PC-9 (cell line): ENCODE measurements at regions not wholly inside any gene's neighbourhood (a gene's known extent, or its start where the extent isn't known, plus 50 kb on each side); places are given as distances from the start of the nearest gene placed in this dataset.

Experiments used
- BruUV-seq: library from RNA; stranded (reverse); fragments of 400-500 nt; replicated peaks from 2 replicates; lab custom pipeline; 2021; lab: Mats Ljungman, UMichigan
- CTCF ChIA-PET: fragments of 300-600 bp; sonication (Branson Sonifier 250); formaldehyde crosslinking; loops from one replicate; lab custom pipeline; 2022; ENCODE audit warnings: antibody characterized with exemption; lab: Charles Lee
- POLR2A ChIA-PET: fragments of 300-600 bp; sonication (Branson Sonifier 250); formaldehyde crosslinking; loops from one replicate; lab custom pipeline; 2022; ENCODE audit warnings: antibody characterized with exemption; ENCODE audit not compliant: unreplicated experiment; lab: Charles Lee
- DNase-seq, 2 experiments: peaks; one replicate each; pipeline versions ENCODE4 v3.0.0 to v3.0.0-alpha.2; 2015 to 2022; ENCODE audit warnings: mixed read lengths in 1 of 2
- H2AFZ ChIP-seq: fragments of 200-600 bp; sonication (generic); 2 replicates; pipeline ENCODE4 v1.8.1; 2017; ENCODE audit warnings: antibody characterized with exemption
- H3F3A ChIP-seq: fragments of 200-600 bp; sonication (generic); 2 replicates; pipeline ENCODE4 v1.8.1; 2017; ENCODE audit warnings: antibody characterized with exemption, mild to moderate bottlenecking, low read depth; ENCODE audit not compliant: insufficient read depth
- H3K27ac ChIP-seq: fragments of 200-600 bp; sonication (generic); 2 replicates; pipeline ENCODE4 v1.6.1; 2016; ENCODE audit warnings: mixed run types
- H3K27me3 ChIP-seq: fragments of 200-600 bp; sonication (generic); 2 replicates; pipeline ENCODE4 v1.6.1; 2016; ENCODE audit warnings: low read depth, mixed run types; ENCODE audit not compliant: insufficient read depth
- H3K36me3 ChIP-seq: fragments of 200-600 bp; sonication (generic); 2 replicates; pipeline ENCODE4 v1.6.1; 2016; ENCODE audit warnings: low read depth, mixed run types
- H3K4me1 ChIP-seq: fragments of 200-600 bp; sonication (generic); replicated peaks from 2 replicates; pipeline ENCODE4 v1.6.1; 2016; ENCODE audit warnings: mixed run types; ENCODE audit not compliant: insufficient read depth
- H3K4me2 ChIP-seq: fragments of 200-600 bp; sonication (generic); 2 replicates; pipeline ENCODE4 v1.6.1; 2017; ENCODE audit warnings: mixed run types
- H3K4me3 ChIP-seq: fragments of 200-600 bp; sonication (generic); 2 replicates; pipeline ENCODE4 v1.6.1; 2016; ENCODE audit warnings: mixed run types
- H3K79me2 ChIP-seq: fragments of 200-600 bp; sonication (generic); 2 replicates; pipeline ENCODE4 v1.6.1; 2017; ENCODE audit warnings: low read depth, mixed run types
- H3K9me2 ChIP-seq: fragments of 200-600 bp; sonication (generic); 2 replicates; pipeline ENCODE4 v1.8.1; 2017; ENCODE audit warnings: mild to moderate bottlenecking; ENCODE audit not compliant: insufficient read depth
- H3K9me3 ChIP-seq: fragments of 200-600 bp; sonication (generic); 2 replicates; pipeline ENCODE4 v1.8.1; 2016; ENCODE audit warnings: low read depth; ENCODE audit not compliant: insufficient read depth
- H4K20me1 ChIP-seq: fragments of 200-600 bp; sonication (generic); 2 replicates; pipeline ENCODE4 v1.8.1; 2017; ENCODE audit not compliant: insufficient read depth
- EZH2 ChIP-seq: fragments of 200-600 bp; sonication (generic); IDR thresholded peaks from 2 replicates; pipeline ENCODE4 v1.8.0; 2017; ENCODE audit warnings: antibody characterized with exemption, low read depth
- intact Hi-C: fragments of 100-400 bp; cut with micrococcal nuclease; formaldehyde crosslinking; loops from one replicate; pipeline ENCODE4 v1.10.0; 2022; ENCODE audit not compliant: unreplicated experiment
- TF ChIP-seq, protein P1 (sequence below): fragments of 200-600 bp; sonication (generic); conservative IDR thresholded peaks from 2 replicates; pipeline ENCODE4 v1.6.1; 2017; ENCODE audit warnings: mixed run types, antibody characterized with exemption, mild to moderate bottlenecking, moderate library complexity

DNA sequence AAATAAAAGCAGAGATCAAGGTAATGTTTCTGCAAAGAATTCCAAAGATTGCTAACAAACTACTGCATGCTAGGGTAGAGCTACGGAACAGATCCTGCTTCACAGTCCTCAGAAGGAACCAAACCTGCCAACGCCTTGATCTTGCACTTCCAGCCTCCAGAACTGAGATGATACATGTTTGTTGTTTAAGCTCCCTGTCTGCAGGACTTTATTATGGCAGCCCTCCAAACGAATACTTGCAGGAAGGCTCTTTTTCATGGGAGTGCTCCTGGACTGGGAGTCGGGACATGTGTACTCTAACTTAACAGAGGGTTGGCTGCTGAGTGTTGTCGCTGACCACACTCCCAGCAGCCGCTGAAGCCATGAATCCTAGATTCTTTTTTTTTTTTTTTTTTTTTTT, 808.8 kb upstream of the EEF2KMT start:
- TF ChIP-seq, protein P1, sequence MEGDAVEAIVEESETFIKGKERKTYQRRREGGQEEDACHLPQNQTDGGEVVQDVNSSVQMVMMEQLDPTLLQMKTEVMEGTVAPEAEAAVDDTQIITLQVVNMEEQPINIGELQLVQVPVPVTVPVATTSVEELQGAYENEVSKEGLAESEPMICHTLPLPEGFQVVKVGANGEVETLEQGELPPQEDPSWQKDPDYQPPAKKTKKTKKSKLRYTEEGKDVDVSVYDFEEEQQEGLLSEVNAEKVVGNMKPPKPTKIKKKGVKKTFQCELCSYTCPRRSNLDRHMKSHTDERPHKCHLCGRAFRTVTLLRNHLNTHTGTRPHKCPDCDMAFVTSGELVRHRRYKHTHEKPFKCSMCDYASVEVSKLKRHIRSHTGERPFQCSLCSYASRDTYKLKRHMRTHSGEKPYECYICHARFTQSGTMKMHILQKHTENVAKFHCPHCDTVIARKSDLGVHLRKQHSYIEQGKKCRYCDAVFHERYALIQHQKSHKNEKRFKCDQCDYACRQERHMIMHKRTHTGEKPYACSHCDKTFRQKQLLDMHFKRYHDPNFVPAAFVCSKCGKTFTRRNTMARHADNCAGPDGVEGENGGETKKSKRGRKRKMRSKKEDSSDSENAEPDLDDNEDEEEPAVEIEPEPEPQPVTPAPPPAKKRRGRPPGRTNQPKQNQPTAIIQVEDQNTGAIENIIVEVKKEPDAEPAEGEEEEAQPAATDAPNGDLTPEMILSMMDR: no peak
- no peak for TF ChIP-seq EZH2
- Histone ChIP-seq H3K9me2 (no peaks in the 10 kb centered on the region), H3K36me3 (no peaks in the 10 kb centered on the region), H3K4me3 (no peak overlapping the region), H3K4me2 (no peak overlapping the region), H3K27me3 (peaks cover 25% of the 10 kb centered on the region), H4K20me1 (no peaks in the 10 kb centered on the region), H3K27ac (no peak overlapping the region), H3K4me1 (no peaks in the 10 kb centered on the region), H2AFZ (no peak overlapping the region), H3K79me2 (no peaks in the 10 kb centered on the region), H3F3A (no peaks in the 10 kb centered on the region), H3K9me3 (no peaks in the 10 kb centered on the region)
- intact Hi-C loops: no loop called here
- no peak for DNase-seq
- CTCF ChIA-PET: no interaction called here
- POLR2A ChIA-PET: no interaction called here
- BruUV-seq: no TSS peak

DNA sequence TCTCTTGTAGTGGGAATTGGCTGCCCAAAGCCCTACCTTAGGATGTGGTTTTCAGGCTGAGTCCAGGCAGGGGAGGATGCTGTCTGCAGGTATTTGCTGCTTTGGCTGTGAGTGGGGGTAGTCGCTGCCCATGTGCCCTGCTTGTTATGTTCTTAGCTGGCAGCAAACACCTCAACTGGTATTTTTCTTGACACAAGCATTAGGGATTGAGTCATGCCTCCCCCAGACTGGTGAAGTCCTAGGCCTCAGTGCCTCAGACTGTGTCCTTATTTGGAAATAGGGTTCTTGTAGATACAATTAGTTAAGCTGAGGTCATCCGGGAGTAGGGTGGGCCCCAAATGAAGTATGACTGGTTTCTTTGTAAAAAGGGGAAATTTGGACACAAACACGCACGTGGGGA, 808.3 kb upstream of the EEF2KMT start:
- Histone ChIP-seq H4K20me1 (no peaks in the 10 kb centered on the region), H3K4me3 (no peak overlapping the region), H3K4me1 (no peaks in the 10 kb centered on the region), H3K27ac (no peak overlapping the region), H3K79me2 (no peaks in the 10 kb centered on the region), H3K9me3 (no peaks in the 10 kb centered on the region), H2AFZ (no peak overlapping the region), H3F3A (no peaks in the 10 kb centered on the region), H3K4me2 (no peak overlapping the region), H3K36me3 (no peaks in the 10 kb centered on the region), H3K27me3 (peaks cover 21% of the 10 kb centered on the region), H3K9me2 (no peaks in the 10 kb centered on the region)
- no peak for DNase-seq
- ChIA-PET CTCF (no interaction called here), POLR2A (no interaction called here)
- no TSS peak for BruUV-seq
- intact Hi-C loops: no loop called here
- TF ChIP-seq, protein P1: no peak
- TF ChIP-seq EZH2: no peak

DNA sequence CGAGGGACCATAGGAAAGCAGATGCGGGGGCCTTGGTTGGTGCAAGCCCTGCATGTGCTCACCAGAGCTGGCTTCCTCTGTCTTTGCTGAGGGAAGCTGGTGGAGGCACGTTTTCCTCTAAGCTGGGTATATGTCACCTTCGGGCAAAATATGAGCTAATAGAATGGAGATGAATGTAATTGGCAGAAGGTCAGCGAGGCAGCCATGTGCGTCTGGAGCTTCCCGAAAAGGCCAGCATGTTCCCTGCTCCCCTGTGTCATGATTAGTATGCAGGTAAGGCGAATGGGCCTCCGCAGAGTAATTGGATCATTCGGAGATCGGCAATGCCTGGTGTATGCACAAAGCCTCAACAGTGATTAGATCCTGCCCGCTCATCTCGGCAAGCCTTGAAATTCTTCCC, 806.2 kb upstream of the EEF2KMT start:
- Histone ChIP-seq H4K20me1 (no peaks in the 10 kb centered on the region), H3K4me1 (no peaks in the 10 kb centered on the region), H2AFZ (no peak overlapping the region), H3K9me3 (no peaks in the 10 kb centered on the region), H3K4me3 (no peak overlapping the region), H3K9me2 (no peaks in the 10 kb centered on the region), H3K4me2 (no peak overlapping the region), H3K27me3 (peaks cover 18% of the 10 kb centered on the region; the same call in 1 of the 2 replicates), H3K36me3 (no peaks in the 10 kb centered on the region), H3K27ac (no peak overlapping the region), H3K79me2 (no peaks in the 10 kb centered on the region), H3F3A (no peaks in the 10 kb centered on the region)
- no TSS peak for BruUV-seq
- TF ChIP-seq, protein P1: no peak
- TF ChIP-seq EZH2: no peak
- POLR2A ChIA-PET: no interaction called here
- CTCF ChIA-PET: no interaction called here
- DNase-seq: no peak
- intact Hi-C loops: no loop called here
